ENCODE measurements at regions not wholly inside any gene's neighbourhood (a gene's known extent, or its start where the extent isn't known, plus 50 kb on each side); places are given as distances from the start of the nearest gene placed in this dataset.

- H3K4me1 ChIP-seq (ENCODE audit: control insufficient read depth, insufficient read depth, low read length): no peaks in the 10 kb centered on the region
- TF ChIP-seq FOS (IDR thresholded peaks at IDR 0.05; ENCODE audit: low read depth, low read length) (no peak), MAFK (IDR thresholded peaks at IDR 0.05; ENCODE audit: low read depth, low read length) (no peak), CTCF (conservative IDR thresholded peaks at IDR 0.05; ENCODE audit: low read depth, low read length) (no peak), ELK1 (IDR thresholded peaks at IDR 0.05; ENCODE audit: borderline replicate concordance, low read depth, low read length) (no peak), RAD21 (IDR thresholded peaks at IDR 0.05; ENCODE audit: low read length) (no peak), RCOR1 (IDR thresholded peaks at IDR 0.05; ENCODE audit: insufficient replicate concordance, low read length) (no peak)
- H4K91ac ChIP-seq (ENCODE audit: insufficient read depth, low read depth, low read length): no peak overlapping the region
- no peak overlapping the region for H2AFZ ChIP-seq (replicated peaks; ENCODE audit: low read length, poor library complexity)
- no TSS peak for BruUV-seq (replicated peaks)
- no peak overlapping the region for H3K14ac ChIP-seq (replicated peaks; ENCODE audit: low read depth, low read length)
- no peak overlapping the region for H2AK5ac ChIP-seq (ENCODE audit: low read depth, low read length)
- no CpG with 5 or more reads among the region's 1 CpG for WGBS, 2 experiments (ENCODE audit: extremely low coverage in 2 of 2, insufficient read length in 1 of 2)
- H4K5ac ChIP-seq (ENCODE audit: low read depth, low read length): no peak overlapping the region
- H3K36me3 ChIP-seq (ENCODE audit: control insufficient read depth, insufficient read depth, low read length): no peaks in the 10 kb centered on the region
- POLR2A ChIA-PET (ENCODE audit: unreplicated experiment): no interaction called here
- no peak overlapping the region for H2BK20ac ChIP-seq (ENCODE audit: low read depth, low read length)
- CTCF ChIA-PET: no interaction called here
- H3K27ac ChIP-seq (ENCODE audit: insufficient read depth, low read length): no peak overlapping the region
- intact Hi-C loops (cut with micrococcal nuclease): no loop called here
- no peak overlapping the region for H3K4me3 ChIP-seq (ENCODE audit: insufficient read depth, low read depth, low read length)
- H3K9me1 ChIP-seq (ENCODE audit: insufficient read depth, low read length): no peaks in the 10 kb centered on the region
- H4K8ac ChIP-seq (ENCODE audit: low read depth in 2 of 2, low read length in 2 of 2): no peak overlapping the region
- no peaks in the 10 kb centered on the region for H3K27me3 ChIP-seq (ENCODE audit: control insufficient read depth, insufficient read depth, low read length)
- dilution Hi-C loops (cut with HindIII; ENCODE audit: low sequenced_read_pairs, unreplicated experiment): no loop called here
- H2BK15ac ChIP-seq (ENCODE audit: low read depth, low read length): no peak overlapping the region
- H3K4ac ChIP-seq (ENCODE audit: low read depth, low read length): no peak overlapping the region
- no peak overlapping the region for H2AK9ac ChIP-seq (replicated peaks; ENCODE audit: low read depth, low read length, poor library complexity)
- H4K20me1 ChIP-seq (ENCODE audit: insufficient read depth, low read length): no peaks in the 10 kb centered on the region
- no peak overlapping the region for H3K18ac ChIP-seq (ENCODE audit: low read depth, low read length)
- no peak overlapping the region for H3K23ac ChIP-seq (ENCODE audit: low read depth, low read length)
- no peak for DNase-seq
- no peaks in the 10 kb centered on the region for H3K79me1 ChIP-seq (ENCODE audit: low read depth in 1 of 2, low read length in 2 of 2)
- in situ Hi-C loops (cut with MboI; ENCODE audit: low sequenced_read_pairs): no loop called here
- peaks cover 2% of the 10 kb centered on the region; the same call in 1 of the 2 replicates for H3K9me3 ChIP-seq (ENCODE audit: control insufficient read depth, insufficient read depth, low read length)
- no peak overlapping the region for H3K9ac ChIP-seq (ENCODE audit: low read depth, low read length)
- no peak overlapping the region for H2BK5ac ChIP-seq (ENCODE audit: low read depth, low read length, poor library complexity, severe bottlenecking)
- no peak overlapping the region for H3K56ac ChIP-seq (ENCODE audit: extremely low read depth, insufficient read depth, low read length)
- H3K4me2 ChIP-seq (ENCODE audit: low read depth, low read length): no peak overlapping the region
- ATAC-seq (ENCODE audit: low read depth): no peak
- no peak overlapping the region for H2BK120ac ChIP-seq (ENCODE audit: low read depth, low read length)
Measured at GRCh38 chr9:28882529-28882928, 1309.2 kb upstream of the C9orf72 start.
